ENCODE measurements at regions not wholly inside any gene's neighbourhood (a gene's known extent, or its start where the extent isn't known, plus 50 kb on each side); places are given as distances from the start of the nearest gene placed in this dataset.
A peak's percentile ranks its signal among the peaks of the same experiment; 100 is the strongest.
"Not testable (repeated sequence)": the region's sequence is repeated elsewhere in the genome, so short reads cannot be mapped to it uniquely, and the experiment has no call there.

DNA sequence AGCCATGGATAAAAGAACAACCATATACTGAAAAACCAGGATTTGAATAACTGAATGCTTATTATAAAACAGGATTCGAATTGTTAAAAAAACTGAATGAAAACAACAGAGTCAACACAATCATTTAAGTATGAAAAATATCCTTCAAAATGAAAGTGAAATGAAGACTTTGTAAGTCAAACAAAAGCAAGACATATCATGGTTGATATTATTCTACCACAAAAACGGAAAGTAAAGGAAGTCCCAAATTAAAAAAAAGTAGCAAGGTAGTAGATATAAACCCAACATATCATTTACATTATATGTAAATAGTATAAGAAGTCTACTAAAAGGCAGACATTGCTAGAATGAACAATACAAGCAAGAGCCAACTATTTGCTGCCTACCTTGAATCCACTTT is 63.1 kb upstream of the POTEC start:
- H3K27me3 Mint-ChIP-seq; intact Hi-C loops (cut with micrococcal nuclease); POLR2A ChIA-PET; ATAC-seq; H3K9me3 Mint-ChIP-seq; DNase-seq; CTCF ChIA-PET; H3K36me3 Mint-ChIP-seq (ENCODE audit: low read depth): not testable (repeated sequence)
- peak overlapping the region; percentile 33 for H3K4me3 Mint-ChIP-seq
- peaks cover 21% of the 10 kb centered on the region for H3K4me1 Mint-ChIP-seq (ENCODE audit: low read depth)
- peak overlapping the region; percentile 49 for H3K27ac Mint-ChIP-seq

DNA sequence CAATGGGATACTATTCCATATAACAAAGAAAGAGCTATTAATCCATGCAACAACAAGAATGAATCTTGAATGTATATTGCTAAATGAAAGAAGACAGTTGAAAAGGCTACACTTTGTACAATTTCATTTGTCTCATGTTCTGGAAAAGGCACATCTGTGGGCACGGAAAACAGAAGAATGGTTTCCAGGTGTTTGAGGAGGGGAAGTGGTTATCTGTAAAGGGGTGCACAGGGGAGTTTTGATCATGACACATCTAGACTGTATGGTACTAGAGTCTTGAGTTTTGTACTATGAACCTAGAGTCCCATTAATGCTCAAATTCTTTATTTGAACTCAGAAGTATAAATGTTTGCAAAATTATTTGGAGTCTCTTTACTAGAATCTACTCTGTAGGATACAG is 64.0 kb upstream of the POTEC start:
- H3K4me1 Mint-ChIP-seq (ENCODE audit: low read depth), result peaks cover 23% of the 10 kb centered on the region
- CTCF ChIA-PET; POLR2A ChIA-PET; H3K27ac Mint-ChIP-seq; H3K4me3 Mint-ChIP-seq; H3K9me3 Mint-ChIP-seq; DNase-seq; intact Hi-C loops (cut with micrococcal nuclease); H3K27me3 Mint-ChIP-seq; H3K36me3 Mint-ChIP-seq (ENCODE audit: low read depth); ATAC-seq: not testable (repeated sequence)

DNA sequence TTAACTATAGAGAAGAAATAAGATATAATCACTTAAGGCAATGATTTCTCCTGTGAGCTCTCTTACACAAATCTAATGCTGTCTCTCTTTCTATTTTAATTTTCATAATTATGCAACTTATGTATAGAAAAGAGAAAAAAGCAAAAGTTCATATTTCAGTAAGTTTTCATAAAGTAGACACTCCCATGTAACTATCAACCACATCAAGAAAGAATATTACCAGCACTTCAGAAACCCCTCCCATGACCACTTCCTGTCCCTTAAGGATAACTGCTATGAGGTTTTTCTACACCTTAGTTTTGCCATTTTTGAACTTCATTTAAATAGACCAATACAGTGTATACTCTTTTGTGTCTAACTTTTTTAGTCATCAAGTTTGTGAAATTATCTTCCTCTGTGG is 69.0 kb upstream of the POTEC start:
- intact Hi-C loops (cut with micrococcal nuclease); H3K27me3 Mint-ChIP-seq; DNase-seq; POLR2A ChIA-PET; CTCF ChIA-PET; H3K27ac Mint-ChIP-seq; H3K4me3 Mint-ChIP-seq; H3K9me3 Mint-ChIP-seq; H3K36me3 Mint-ChIP-seq (ENCODE audit: low read depth): not testable (repeated sequence)
- peaks cover 14% of the 10 kb centered on the region for H3K4me1 Mint-ChIP-seq (ENCODE audit: low read depth)
- ATAC-seq, result peak; percentile 70

DNA sequence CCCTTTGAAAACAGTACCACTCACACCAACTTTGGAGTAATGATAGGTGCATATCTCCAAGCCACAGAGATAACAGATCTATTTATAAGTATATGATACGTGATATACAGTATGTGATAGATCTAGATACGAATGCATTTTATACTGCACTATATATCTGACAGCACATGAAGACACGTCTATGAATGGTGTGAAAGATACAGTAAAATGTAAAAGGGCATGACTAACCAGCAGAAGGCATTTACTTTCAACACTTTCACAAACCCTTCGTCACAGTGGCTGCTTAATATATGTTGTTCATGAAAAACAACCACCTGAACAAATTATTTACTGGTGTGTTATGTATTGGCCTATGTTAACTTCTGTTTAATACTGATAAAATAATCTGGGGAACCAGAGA is 71.1 kb upstream of the POTEC start:
- CTCF ChIA-PET; DNase-seq; ATAC-seq; H3K27ac Mint-ChIP-seq; H3K36me3 Mint-ChIP-seq (ENCODE audit: low read depth); intact Hi-C loops (cut with micrococcal nuclease); POLR2A ChIA-PET; H3K4me3 Mint-ChIP-seq; H3K27me3 Mint-ChIP-seq: not testable (repeated sequence)
- H3K9me3 Mint-ChIP-seq, result peaks cover 13% of the 10 kb centered on the region
- peaks cover 13% of the 10 kb centered on the region for H3K4me1 Mint-ChIP-seq (ENCODE audit: low read depth)

DNA sequence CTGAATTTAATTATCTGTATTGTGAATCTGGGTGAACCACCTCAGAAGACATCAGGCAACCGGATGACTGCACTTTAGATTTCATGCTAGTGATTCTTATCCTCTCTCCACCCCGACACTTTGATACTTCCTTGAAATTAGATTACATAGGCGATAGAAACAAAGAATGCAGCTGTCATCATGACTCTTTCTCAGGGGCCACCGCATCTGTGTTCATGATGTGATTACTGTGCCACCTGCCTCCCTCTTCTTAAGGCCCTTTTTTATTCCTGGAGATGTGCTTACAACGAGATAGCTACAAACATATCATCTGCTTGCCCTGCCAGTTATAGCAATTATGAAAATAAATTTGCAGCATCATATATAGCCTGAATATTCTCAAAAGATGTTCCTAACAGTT is 83.9 kb upstream of the POTEC start:
- H3K27me3 Mint-ChIP-seq; CTCF ChIA-PET; DNase-seq; H3K36me3 Mint-ChIP-seq (ENCODE audit: low read depth); intact Hi-C loops (cut with micrococcal nuclease); POLR2A ChIA-PET; H3K4me3 Mint-ChIP-seq; H3K27ac Mint-ChIP-seq; H3K4me1 Mint-ChIP-seq (ENCODE audit: low read depth); ATAC-seq; H3K9me3 Mint-ChIP-seq: not testable (repeated sequence)

DNA sequence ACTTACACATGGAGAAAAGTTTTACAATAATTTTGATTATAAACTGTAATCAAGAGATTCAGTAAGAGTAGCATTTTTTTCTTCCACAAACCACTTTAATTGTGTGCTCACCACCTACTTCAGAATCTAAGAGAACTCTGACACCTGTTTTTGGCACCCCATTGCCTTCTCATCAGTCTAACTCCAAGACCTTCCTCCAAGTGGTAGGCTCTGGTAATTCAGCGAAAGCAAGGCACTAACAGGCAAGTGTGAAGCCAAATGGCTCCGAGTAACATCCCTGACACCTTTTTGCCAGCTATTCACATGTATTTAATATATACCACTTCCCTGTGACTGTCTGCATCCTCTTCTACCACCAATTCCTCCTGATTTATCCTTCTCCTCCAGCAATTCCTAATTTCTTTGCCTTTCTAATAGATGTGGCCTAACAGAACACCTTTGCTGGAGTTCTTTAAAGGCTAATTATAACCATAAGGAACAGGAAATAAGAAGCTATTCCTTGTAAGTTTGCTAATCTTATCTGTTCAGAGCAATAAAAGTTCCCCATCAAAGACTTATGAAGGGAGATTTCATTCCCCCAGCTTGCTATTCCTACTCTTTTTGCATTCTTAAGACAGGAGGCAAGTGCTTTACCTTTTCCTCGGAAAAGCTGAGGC is 85.1 kb upstream of the POTEC start:
- H3K9me3 Mint-ChIP-seq, H3K4me3 Mint-ChIP-seq, POLR2A ChIA-PET: not testable (repeated sequence)

DNA sequence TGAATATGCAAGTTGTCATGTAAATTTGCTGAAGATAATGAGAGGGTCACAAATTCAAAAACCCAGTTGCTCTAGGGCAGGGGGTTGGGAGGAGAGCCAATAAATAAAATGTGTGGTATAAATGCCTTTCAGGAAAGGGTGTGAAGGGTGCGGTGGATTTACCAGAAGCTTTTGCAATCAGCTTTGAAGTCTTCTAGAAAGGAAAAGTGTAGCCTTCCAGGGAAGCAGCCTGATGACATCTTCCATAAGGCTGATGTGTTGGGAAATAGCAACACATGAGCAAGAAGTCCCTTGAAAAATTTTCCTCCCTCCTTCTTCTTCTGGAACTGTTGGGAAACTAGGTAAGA is 85.6 kb upstream of the POTEC start:
- POLR2A ChIA-PET; H3K9me3 Mint-ChIP-seq; ATAC-seq; H3K4me1 Mint-ChIP-seq (ENCODE audit: low read depth); H3K27me3 Mint-ChIP-seq; intact Hi-C loops (cut with micrococcal nuclease); H3K4me3 Mint-ChIP-seq; H3K36me3 Mint-ChIP-seq (ENCODE audit: low read depth); DNase-seq; H3K27ac Mint-ChIP-seq; CTCF ChIA-PET: not testable (repeated sequence)

More for the DNA sequence above, 85.1 kb upstream of the POTEC start:
- H3K36me3 Mint-ChIP-seq (ENCODE audit: low read depth); DNase-seq; ATAC-seq; CTCF ChIA-PET; H3K27ac Mint-ChIP-seq; intact Hi-C loops (cut with micrococcal nuclease); H3K4me1 Mint-ChIP-seq (ENCODE audit: low read depth); H3K27me3 Mint-ChIP-seq: not testable (repeated sequence)

DNA sequence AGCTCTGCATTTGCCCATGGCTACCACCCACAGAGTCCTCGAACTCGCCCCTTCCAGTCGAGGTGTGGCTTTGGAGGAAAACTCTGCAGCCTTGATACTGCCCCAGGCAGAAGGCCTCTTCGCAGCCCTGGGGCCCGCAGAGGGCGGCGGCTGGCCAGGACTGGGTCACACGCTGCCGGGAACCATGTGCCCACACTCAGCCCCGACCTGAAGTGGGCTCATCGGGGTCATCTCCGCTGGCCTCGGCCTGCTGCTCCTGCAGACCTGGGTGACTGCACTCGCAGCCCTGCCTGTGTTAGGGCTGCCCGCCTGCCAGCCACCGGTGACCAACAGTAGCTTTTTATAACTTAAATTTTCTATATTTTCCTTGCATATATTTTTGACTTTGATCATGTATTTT is 89.6 kb upstream of the POTEC start:
- H3K4me1 Mint-ChIP-seq (ENCODE audit: low read depth); DNase-seq; H3K27ac Mint-ChIP-seq; intact Hi-C loops (cut with micrococcal nuclease); H3K9me3 Mint-ChIP-seq; H3K27me3 Mint-ChIP-seq; CTCF ChIA-PET; ATAC-seq; H3K36me3 Mint-ChIP-seq (ENCODE audit: low read depth); H3K4me3 Mint-ChIP-seq; POLR2A ChIA-PET: not testable (repeated sequence)

DNA sequence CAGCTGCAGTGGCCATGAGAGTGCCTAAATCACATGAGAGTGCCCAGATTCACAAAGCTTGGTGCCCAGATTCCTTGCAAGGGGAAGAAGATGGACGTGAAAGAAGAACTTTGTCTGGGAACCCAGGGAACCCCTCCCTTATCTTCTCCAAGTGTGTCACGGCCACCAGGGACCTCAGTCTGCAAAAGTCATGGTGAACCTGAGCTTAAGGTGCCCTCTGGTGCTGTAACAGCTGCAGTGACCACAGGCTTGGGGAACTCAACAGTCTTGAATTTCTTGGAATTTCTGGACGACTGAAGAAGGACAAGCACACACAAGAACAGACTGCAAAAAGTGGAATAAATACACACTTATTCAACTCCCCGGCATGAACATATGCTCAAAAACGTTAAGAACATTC is 94.6 kb upstream of the POTEC start:
- intact Hi-C loops (cut with micrococcal nuclease); H3K27me3 Mint-ChIP-seq; DNase-seq; ATAC-seq; H3K4me3 Mint-ChIP-seq; H3K36me3 Mint-ChIP-seq (ENCODE audit: low read depth); CTCF ChIA-PET; POLR2A ChIA-PET; H3K4me1 Mint-ChIP-seq (ENCODE audit: low read depth); H3K9me3 Mint-ChIP-seq; H3K27ac Mint-ChIP-seq: not testable (repeated sequence)

DNA sequence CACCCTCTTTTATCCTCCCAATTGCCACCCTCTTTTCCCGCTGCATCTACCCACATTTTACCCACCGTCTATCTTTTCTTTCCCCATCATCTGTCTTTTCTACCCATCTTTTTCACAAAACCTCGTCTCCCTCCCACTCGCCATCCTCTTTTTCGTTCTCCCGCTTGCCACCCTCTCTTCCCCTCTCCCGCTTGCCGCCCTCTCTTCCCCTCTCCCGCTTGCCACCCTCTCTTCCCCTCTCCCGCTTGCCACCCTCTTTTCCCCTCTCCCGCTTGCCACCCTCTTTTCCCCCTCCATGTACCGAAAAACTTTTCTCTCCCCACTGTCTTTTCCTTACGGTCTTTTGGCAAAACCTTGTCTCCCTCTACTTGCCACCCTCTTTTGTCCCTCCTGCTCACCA is 97.7 kb upstream of the POTEC start:
- CTCF ChIA-PET; H3K27ac Mint-ChIP-seq; H3K36me3 Mint-ChIP-seq (ENCODE audit: low read depth): not testable (repeated sequence)

DNA sequence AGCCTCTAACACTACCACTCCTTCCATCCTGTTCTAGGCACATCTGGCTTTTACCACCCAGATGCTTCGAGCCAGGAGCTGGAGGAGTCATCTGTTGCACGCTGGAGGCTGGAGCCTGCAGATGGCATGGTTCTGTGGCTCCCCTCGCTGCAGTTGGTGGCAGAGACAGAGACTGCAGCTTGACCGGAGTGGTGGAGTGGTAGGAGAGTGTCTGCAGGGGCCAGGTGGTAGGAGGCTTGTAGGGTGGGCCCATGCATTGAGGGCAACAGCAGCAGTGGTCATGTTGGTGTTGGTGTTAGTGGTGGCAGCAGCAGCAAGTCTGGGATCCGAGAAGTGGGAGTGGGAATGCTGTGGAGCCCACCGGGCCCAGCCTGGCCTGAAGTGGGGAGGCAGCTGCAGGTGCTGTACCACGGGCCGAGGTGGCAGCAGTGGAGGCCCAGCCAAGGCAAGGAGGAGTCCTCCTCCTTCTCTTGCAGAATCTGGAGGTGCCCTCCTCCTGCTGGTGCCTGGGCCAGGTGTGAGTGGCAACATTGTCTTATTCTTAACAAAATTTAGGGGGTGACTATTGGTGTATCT is 100.4 kb upstream of the POTEC start:
- POLR2A ChIA-PET; H3K27ac Mint-ChIP-seq; H3K27me3 Mint-ChIP-seq; H3K9me3 Mint-ChIP-seq; H3K36me3 Mint-ChIP-seq (ENCODE audit: low read depth); H3K4me3 Mint-ChIP-seq; H3K4me1 Mint-ChIP-seq (ENCODE audit: low read depth); CTCF ChIA-PET; ATAC-seq; intact Hi-C loops (cut with micrococcal nuclease); DNase-seq: not testable (repeated sequence)

More for the DNA sequence above, 97.7 kb upstream of the POTEC start:
- H3K27me3 Mint-ChIP-seq; intact Hi-C loops (cut with micrococcal nuclease); ATAC-seq; DNase-seq; H3K4me3 Mint-ChIP-seq; H3K9me3 Mint-ChIP-seq; POLR2A ChIA-PET; H3K4me1 Mint-ChIP-seq (ENCODE audit: low read depth): not testable (repeated sequence)

DNA sequence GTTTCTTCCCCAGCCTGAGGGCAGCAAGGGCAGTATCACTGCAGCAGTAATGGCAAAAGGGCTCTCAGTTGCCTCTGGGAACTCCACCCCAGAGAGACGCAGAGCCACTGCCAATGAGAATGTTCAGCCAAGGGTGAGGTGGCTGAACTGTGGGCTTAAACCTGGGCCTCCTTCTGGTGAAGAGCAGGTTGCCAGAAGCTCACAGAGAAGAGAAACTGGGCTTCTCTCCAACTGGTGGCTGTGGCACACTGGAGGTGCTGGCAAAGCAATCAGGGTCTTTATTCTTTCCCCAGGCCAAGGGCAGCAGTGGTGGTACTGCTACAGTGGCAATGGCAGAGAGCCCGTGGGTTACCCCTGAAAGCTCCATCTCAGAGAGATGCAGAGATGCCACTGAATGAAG is 54.9 kb upstream of the ANKRD30B start:
- ATAC-seq; H3K27ac Mint-ChIP-seq; POLR2A ChIA-PET; H3K36me3 Mint-ChIP-seq (ENCODE audit: low read depth); H3K4me3 Mint-ChIP-seq; H3K9me3 Mint-ChIP-seq; H3K4me1 Mint-ChIP-seq (ENCODE audit: low read depth); DNase-seq; H3K27me3 Mint-ChIP-seq; intact Hi-C loops (cut with micrococcal nuclease); CTCF ChIA-PET: not testable (repeated sequence)

DNA sequence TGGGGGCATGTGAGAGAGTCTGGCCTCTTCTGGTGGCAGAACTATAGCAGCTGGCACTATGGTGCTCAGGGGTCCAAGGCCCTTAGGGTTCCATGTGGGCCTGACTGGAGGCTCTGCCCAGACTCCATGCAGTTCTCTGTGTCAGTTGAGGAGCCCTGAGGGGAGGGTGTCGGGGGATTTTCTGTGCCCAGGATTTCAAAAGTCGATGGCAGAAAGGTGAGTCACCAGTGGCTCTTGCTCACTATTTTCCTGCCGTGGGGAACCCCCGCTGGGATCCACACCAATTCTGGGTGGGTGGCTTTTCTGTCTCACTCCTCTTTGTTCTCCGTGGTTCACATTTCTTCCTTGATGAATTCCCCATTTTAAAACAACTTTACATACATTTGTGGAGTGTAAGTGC is 54.1 kb upstream of the ANKRD30B start:
- H3K9me3 Mint-ChIP-seq; POLR2A ChIA-PET; DNase-seq; ATAC-seq; H3K27ac Mint-ChIP-seq; H3K27me3 Mint-ChIP-seq; H3K4me1 Mint-ChIP-seq (ENCODE audit: low read depth); intact Hi-C loops (cut with micrococcal nuclease); H3K36me3 Mint-ChIP-seq (ENCODE audit: low read depth); CTCF ChIA-PET; H3K4me3 Mint-ChIP-seq: not testable (repeated sequence)

Data from activated CD8-positive, alpha-beta T cell treated with anti-CD3 and anti-CD28 coated beads for 36 hours (primary cell).